PFSK-1 (cell line): ENCODE measurements at regions not wholly inside any gene's neighbourhood (a gene's known extent, or its start where the extent isn't known, plus 50 kb on each side); places are given as distances from the start of the nearest gene placed in this dataset.

Experiments
- FOXP2 ChIP-seq: optimal IDR thresholded peaks from 2 replicates; pipeline ENCODE3; 2011; ENCODE audit warnings: borderline replicate concordance, control low read depth, inconsistent platforms; ENCODE audit not compliant: insufficient read depth; ENCODE audit errors: extremely low read length, extremely low read depth
- POLR2AphosphoS5 ChIP-seq: IDR thresholded peaks from 2 replicates; pipeline ENCODE4 v1.6.1; 2012; ENCODE audit warnings: low read depth, mild to moderate bottlenecking, control low read depth, low read length, moderate library complexity
- REST ChIP-seq, 2 experiments: IDR thresholded peaks; 2 replicates each; pipeline versions ENCODE4 v1.6.1 to v1.8.0; 2011 to 2012; ENCODE audit warnings: low read depth in 2 of 2, low read length in 2 of 2, control low read depth in 1 of 2, inconsistent platforms in 1 of 2, mild to moderate bottlenecking in 1 of 2, moderate library complexity in 1 of 2; ENCODE audit not compliant: insufficient read depth in 1 of 2
- SIN3A ChIP-seq: IDR thresholded peaks from 2 replicates; pipeline ENCODE4 v1.6.1; 2012; ENCODE audit warnings: mild to moderate bottlenecking, low read length, moderate library complexity, borderline replicate concordance; ENCODE audit not compliant: insufficient read depth
- TAF1 ChIP-seq: IDR thresholded peaks from 2 replicates; pipeline ENCODE4 v1.6.1; 2012; ENCODE audit warnings: low read length, control low read depth, borderline replicate concordance; ENCODE audit not compliant: insufficient read depth

- TF ChIP-seq REST (IDR thresholded peaks at IDR 0.05; ENCODE audit: insufficient read depth in 1 of 2, low read depth in 2 of 2, low read length in 2 of 2) = no peak
- no peak for TF ChIP-seq POLR2AphosphoS5
- no peak for TF ChIP-seq TAF1
- TF ChIP-seq FOXP2 = no peak
- TF ChIP-seq SIN3A = no peak
Observed at GRCh38 chr16:73233846-73234424, 186.0 kb upstream of the ZFHX3 start.
